ENCODE measurements at regions not wholly inside any gene's neighbourhood (a gene's known extent, or its start where the extent isn't known, plus 50 kb on each side); places are given as distances from the start of the nearest gene placed in this dataset.

- TF ChIP-seq, protein P1, sequence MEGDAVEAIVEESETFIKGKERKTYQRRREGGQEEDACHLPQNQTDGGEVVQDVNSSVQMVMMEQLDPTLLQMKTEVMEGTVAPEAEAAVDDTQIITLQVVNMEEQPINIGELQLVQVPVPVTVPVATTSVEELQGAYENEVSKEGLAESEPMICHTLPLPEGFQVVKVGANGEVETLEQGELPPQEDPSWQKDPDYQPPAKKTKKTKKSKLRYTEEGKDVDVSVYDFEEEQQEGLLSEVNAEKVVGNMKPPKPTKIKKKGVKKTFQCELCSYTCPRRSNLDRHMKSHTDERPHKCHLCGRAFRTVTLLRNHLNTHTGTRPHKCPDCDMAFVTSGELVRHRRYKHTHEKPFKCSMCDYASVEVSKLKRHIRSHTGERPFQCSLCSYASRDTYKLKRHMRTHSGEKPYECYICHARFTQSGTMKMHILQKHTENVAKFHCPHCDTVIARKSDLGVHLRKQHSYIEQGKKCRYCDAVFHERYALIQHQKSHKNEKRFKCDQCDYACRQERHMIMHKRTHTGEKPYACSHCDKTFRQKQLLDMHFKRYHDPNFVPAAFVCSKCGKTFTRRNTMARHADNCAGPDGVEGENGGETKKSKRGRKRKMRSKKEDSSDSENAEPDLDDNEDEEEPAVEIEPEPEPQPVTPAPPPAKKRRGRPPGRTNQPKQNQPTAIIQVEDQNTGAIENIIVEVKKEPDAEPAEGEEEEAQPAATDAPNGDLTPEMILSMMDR (IDR thresholded peaks at IDR 0.05; ENCODE audit: extremely low read depth in 1 of 2, insufficient read depth in 1 of 2, low read depth in 1 of 2, low read length in 2 of 2) = no peak
- no peak for TF ChIP-seq POLR2A (IDR thresholded peaks at IDR 0.05; ENCODE audit: low read depth, low read length)
- TF ChIP-seq EZH2 (IDR thresholded peaks at IDR 0.05; ENCODE audit: borderline replicate concordance, low read depth, low read length, severe bottlenecking) = no peak
- no peak for TF ChIP-seq MYC (IDR thresholded peaks at IDR 0.05; ENCODE audit: low read depth, low read length)
- no peak for TF ChIP-seq MAX (IDR thresholded peaks at IDR 0.05; ENCODE audit: insufficient read depth, insufficient read length)
- TF ChIP-seq FOS (IDR thresholded peaks at IDR 0.05; ENCODE audit: borderline replicate concordance, insufficient read depth, low read length) = no peak
- no peak for TF ChIP-seq POLR2AphosphoS5 (IDR thresholded peaks at IDR 0.05; ENCODE audit: insufficient read depth, low read depth, low read length)
Measured at GRCh38 chr14:103277931-103278330, 56.1 kb upstream of the EIF5 start.

All from endothelial cell of umbilical vein (primary cell).